Glutamatergic neuron (in vitro differentiated cells): ENCODE measurements at regions not wholly inside any gene's neighbourhood (a gene's known extent, or its start where the extent isn't known, plus 50 kb on each side); places are given as distances from the start of the nearest gene placed in this dataset.

ENCODE experiments used
- DNase-seq: peaks from one replicate; pipeline ENCODE4 v3.0.0; 2022
- H3K27ac Mint-ChIP-seq: one replicate; pipeline ENCODE4 v1.8.0; 2020; ENCODE audit warnings: mild to moderate bottlenecking, mixed read lengths, inconsistent platforms; ENCODE audit not compliant: unreplicated experiment
- H3K27me3 Mint-ChIP-seq: one replicate; pipeline ENCODE4 v1.8.0; 2020; ENCODE audit warnings: mild to moderate bottlenecking, moderate library complexity, mixed read lengths, inconsistent platforms; ENCODE audit not compliant: unreplicated experiment
- H3K36me3 Mint-ChIP-seq: one replicate; pipeline ENCODE4 v1.8.0; 2020; ENCODE audit warnings: mild to moderate bottlenecking, mixed read lengths, inconsistent platforms; ENCODE audit not compliant: unreplicated experiment
- H3K4me1 Mint-ChIP-seq: one replicate; pipeline ENCODE4 v1.8.0; 2020; ENCODE audit warnings: mild to moderate bottlenecking, low read depth, mixed read lengths, inconsistent platforms; ENCODE audit not compliant: unreplicated experiment
- H3K4me3 Mint-ChIP-seq: one replicate; pipeline ENCODE4 v1.8.0; 2020; ENCODE audit warnings: mild to moderate bottlenecking, mixed read lengths, inconsistent platforms; ENCODE audit not compliant: unreplicated experiment
- H3K9me3 Mint-ChIP-seq: one replicate; pipeline ENCODE4 v1.8.0; 2020; ENCODE audit warnings: mild to moderate bottlenecking, moderate library complexity, mixed read lengths, inconsistent platforms; ENCODE audit not compliant: unreplicated experiment
- TF ChIP-seq, protein P1 (sequence below): fragments of 200-600 bp; sonication (generic); IDR thresholded peaks from one replicate; pipeline ENCODE4 v1.5.0; 2021; ENCODE audit not compliant: partially characterized antibody, unreplicated experiment

GRCh38 chr1:184330875-184331274 is 56.0 kb upstream of the C1orf21 start:
- TF ChIP-seq, protein P1, sequence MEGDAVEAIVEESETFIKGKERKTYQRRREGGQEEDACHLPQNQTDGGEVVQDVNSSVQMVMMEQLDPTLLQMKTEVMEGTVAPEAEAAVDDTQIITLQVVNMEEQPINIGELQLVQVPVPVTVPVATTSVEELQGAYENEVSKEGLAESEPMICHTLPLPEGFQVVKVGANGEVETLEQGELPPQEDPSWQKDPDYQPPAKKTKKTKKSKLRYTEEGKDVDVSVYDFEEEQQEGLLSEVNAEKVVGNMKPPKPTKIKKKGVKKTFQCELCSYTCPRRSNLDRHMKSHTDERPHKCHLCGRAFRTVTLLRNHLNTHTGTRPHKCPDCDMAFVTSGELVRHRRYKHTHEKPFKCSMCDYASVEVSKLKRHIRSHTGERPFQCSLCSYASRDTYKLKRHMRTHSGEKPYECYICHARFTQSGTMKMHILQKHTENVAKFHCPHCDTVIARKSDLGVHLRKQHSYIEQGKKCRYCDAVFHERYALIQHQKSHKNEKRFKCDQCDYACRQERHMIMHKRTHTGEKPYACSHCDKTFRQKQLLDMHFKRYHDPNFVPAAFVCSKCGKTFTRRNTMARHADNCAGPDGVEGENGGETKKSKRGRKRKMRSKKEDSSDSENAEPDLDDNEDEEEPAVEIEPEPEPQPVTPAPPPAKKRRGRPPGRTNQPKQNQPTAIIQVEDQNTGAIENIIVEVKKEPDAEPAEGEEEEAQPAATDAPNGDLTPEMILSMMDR = no peak
- H3K4me1 Mint-ChIP-seq = no peaks in the 10 kb centered on the region
- no peak overlapping the region for H3K27ac Mint-ChIP-seq
- H3K4me3 Mint-ChIP-seq = no peak overlapping the region
- peaks cover 3% of the 10 kb centered on the region for H3K9me3 Mint-ChIP-seq
- H3K36me3 Mint-ChIP-seq = peaks cover 4% of the 10 kb centered on the region
- no peaks in the 10 kb centered on the region for H3K27me3 Mint-ChIP-seq
- no peak for DNase-seq
